Renal cortical epithelial cell (primary cell): ENCODE measurements at regions not wholly inside any gene's neighbourhood (a gene's known extent, or its start where the extent isn't known, plus 50 kb on each side); places are given as distances from the start of the nearest gene placed in this dataset.
"Not testable (repeated sequence)": the region's sequence is repeated elsewhere in the genome, so short reads cannot be mapped to it uniquely, and the experiment has no call there.

Source experiments
- DNase-seq: peaks from one replicate; pipeline ENCODE4 v3.0.0-alpha.2; 2011; ENCODE audit warnings: low read depth

DNA sequence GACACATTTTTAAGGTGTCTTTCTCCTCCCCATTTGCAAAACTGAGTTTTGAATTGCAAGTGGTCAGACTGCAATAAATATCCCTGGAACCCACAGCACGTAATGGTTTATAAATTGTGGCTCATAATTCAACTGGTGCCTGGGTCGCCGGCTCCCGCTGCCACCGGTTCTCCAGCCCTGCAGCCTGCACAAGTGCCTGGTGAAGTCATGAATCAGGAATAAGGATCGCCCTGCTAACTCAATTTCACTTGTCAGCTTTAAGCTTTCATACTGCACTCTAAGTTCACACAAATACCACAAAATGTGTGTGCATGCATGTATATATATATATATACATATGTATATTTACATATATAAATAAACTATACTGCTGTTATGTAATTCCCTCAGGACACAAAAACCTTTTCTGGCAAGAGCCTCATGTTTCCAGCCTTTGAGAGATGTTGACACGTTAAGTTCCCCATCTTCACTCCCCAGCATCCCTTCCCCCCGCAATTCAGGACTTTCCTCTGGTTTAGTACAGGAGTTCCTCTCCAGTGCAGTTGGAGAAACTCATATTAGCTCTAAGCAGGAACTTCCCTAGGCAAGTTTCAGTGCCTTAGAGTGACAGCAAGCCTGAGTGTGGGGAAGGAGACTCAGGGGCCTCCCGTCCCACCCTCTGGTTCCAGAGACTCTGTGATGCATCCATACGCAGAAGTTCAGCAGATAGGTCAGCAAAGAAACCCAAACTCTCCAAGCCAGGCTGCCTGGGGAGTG lies 129.2 kb upstream of the UNC5B start:
- DNase-seq = no peak

DNA sequence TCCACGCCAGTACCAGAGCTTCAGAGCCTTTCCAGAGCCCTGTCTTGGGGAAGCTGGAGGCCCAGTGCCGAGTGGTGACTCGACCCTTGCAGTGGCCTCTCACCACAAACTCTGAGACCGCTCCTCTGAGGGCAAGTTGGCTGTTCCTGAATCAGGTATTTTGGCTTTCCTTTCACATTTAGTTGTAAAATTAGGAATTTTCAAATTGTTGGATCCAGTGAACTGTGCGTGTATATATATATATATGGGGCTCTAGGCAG lies 128.7 kb upstream of the UNC5B start:
- DNase-seq = no peak

DNA sequence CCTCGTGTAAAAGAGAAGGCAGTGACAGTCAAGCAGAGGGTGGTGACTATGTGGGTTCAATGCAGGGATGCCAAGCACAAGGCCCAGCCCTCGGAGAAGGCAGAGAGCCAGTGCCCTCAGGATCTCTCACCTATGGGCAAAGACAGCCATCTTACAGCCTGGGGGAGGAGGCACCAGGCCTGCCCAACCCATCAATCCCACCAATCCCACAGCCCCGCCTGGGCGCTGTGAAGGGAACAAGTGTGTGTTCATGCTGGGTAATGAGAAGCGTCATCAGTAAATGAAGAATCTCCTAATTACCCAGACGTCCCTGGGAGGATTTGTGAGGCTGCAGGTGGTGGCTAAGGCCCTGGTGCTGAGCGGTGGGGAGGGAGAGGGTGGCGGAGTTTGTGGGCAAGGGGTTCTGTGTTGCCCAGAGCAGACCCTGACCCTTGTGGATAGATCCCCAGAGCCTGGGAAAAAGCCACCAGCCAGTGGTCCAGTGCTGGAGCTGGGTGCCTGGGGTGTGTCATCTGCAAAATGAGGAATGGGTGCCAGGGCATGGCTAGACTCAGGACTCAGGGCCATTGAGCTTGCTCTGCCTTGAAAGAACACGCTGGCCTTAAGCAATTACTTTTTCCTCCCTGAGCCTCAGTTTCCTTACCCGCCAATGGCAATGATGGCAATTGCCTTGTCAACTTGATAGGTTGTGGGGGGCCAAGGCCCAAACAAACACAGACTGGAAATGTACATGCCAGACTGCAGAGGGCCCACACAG lies 128.1 kb upstream of the UNC5B start:
- DNase-seq = no peak

DNA sequence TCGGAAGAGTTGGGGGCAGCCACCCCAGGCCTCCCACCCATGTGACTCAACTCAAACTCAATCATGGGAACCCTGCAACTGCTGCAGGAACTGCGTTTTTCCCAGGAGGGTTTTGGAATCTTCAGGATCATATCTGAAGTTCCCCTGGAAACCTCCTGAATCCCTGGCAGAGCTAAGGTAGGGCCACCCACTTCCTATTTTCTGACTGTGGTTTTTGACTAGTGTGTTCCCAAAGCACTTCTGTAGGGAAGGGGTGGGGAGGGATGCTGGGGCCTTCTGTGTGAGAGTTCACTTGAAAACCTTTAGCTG lies 127.6 kb upstream of the UNC5B start:
- DNase-seq = no peak

DNA sequence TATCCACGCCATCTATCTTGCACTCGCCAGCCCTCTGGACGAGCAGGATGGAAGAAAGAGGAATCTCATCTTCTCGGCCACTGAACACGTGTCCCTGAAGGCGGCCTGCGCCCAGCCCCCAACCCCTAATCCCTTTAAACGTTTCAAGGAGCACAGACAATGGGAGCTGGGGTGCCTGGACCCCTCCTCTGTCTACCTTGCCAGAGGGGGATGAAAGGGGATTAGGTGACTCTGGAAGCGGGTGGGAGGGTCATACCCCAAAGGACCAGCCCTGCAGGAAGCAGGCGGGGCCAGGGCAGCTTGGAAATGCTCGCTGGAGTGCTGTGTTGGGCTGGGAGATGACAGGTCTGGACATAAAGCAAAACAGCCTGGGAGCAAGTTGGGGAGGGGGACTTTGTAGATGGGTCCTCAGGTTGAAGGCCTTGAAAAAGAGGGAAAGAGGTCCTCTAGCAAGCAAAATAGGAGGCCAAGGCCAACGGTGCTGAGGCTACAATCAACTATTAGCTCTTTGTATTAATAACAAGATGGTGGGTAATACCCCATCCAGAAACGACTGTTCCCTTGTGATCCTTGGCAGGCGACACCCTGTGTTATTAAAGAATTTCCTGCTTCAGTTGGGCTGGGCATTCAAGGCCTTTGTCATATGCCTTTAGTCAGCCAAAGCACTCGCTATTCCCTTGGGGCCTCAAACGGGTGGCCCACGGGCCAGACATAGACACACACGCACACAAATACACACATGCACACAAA lies 126.5 kb upstream of the UNC5B start:
- no peak for DNase-seq

DNA sequence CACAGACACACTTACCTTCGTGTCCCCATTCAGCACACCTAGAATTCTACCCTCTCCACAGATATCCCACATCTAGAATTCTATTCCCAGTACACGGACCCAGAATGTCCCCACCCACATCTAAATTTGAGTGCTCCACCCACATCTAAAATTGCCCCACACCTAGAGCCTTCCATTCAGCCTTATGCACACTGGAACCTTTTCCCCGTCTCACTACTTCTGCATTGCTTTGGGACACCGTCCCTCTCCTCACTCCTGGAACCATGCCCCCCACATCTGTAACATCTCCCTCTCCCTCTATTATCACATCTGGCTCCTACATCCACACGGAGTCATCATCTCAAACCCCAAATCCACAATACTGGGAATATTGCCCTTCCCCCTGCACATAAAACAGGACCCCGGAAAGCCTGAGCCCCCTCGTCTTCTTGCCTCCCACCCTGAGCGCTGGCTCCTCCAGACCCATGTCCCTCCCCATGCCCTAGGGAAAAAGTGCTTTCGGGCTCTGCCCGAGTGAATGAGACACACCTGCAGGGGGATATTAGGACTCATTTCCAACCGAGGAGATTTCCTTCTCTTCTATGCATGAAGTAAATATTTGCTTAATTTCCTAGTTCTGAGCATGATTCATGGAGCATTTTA lies 125.8 kb upstream of the UNC5B start:
- DNase-seq = no peak

DNA sequence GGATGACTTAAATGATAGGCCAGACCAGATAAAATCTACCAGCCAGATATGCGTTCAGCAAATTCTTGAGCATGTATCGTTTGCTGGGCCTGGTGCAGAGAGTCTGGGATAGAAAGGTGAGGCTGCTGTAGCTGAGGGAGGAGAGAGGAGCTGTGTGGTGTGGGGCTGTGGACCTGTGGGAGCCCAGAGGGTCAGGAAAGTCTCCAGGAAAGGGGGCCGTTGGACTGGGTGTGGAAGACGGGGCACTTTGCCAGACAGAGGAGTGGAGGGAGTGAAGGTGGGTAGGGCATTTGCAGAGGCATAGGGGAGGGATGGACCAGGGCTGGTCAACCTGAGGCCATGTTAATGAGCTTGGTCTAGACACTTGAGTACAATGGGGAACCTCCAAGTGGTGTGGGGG lies 124.7 kb upstream of the UNC5B start:
- DNase-seq = no peak

DNA sequence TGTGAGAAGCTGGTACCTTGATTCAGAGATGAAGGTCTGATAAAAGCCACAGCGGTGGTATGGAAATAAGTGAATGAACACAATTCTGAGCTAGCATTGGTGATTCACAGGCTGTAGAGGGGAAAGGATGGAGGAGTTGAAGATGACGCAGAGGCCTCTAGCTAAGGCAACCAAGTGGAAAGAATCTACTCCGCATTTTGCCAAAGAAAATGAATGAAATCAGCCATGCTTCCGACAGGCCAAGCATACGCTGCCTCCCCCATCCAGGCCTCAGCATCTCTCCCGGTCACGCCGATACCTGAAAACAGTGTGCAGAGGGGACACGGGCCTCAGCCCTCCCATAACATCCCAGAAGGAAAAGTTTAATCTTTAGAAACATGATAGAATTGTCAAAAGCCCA lies 124.3 kb upstream of the UNC5B start:
- peak; percentile 21 for DNase-seq

DNA sequence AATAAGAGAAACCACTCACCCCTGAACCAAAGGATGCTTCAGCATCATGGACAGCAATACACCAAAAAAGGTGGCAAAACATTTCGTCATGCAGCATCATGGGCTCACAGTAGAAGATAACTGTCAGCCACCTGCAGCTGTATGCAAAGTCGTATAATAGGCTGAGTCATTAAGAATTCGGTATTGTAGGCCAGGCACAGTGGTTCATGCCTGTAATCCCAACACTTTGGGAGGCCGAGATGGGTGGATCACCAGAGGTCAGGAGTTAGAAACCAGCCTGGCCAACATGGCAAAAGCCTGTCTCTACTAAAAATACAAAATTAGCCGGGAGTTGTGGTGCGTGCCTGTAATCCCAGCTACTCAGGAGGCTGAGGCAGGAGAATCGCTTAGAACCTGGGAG lies 123.8 kb upstream of the UNC5B start:
- DNase-seq = not testable (repeated sequence)

DNA sequence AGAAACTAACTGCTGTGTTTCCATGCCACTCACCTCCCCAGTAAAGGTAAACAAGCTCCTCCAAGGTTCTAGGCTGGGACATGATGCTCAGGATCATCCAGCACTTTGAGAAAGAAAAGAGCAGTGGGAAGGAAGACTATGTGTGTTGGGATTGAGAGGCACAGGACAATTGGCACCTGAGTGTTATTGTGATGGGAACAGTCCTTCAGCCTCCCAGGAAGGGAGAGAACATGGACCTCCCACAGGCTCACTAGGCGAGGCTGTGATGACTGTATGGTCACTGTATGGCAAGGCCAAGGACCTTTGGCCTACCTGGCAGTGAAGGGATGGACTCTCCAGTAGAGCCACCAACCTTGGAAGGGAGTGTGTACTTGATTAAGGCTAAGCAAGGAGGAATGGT lies 123.2 kb upstream of the UNC5B start:
- no peak for DNase-seq

DNA sequence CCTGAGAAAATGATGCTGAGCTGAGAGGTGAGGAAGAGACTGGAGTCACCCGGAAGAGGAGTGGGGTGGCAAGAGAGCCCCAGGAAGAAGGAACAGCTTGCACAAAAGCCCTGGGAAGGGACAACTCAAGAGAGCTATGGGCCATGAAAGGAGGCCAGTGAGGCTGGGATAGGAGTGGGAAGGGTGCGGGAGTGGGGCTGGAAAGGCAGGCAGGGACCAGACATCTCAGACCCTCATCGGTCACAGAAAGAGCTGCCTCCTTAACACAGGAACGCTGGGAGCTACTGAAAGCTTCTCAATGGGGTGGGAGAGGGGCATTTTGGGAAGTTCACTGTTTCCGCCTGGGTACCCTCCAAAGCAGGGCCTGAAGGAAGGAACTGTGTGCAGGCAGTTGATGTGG lies 122.0 kb upstream of the UNC5B start:
- DNase-seq = no peak

DNA sequence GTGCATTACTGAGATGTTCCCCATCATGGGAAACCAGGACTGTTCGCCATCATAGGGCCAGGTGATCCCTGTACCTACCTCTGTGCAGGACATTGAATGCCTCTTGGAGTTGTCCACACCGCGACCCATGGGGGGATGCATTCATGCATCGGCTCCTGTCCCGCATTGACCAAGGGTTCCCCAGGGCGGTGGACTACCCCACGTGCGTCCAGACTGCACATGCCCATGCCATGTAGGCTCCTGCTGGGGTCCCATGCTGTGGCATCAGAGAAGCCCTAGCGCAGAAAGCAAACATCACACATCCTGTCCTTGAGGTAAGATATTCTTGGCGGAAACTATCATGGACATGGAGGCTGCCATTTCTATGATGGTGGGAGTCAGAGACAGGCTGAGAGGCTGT lies 121.6 kb upstream of the UNC5B start:
- no peak for DNase-seq

DNA sequence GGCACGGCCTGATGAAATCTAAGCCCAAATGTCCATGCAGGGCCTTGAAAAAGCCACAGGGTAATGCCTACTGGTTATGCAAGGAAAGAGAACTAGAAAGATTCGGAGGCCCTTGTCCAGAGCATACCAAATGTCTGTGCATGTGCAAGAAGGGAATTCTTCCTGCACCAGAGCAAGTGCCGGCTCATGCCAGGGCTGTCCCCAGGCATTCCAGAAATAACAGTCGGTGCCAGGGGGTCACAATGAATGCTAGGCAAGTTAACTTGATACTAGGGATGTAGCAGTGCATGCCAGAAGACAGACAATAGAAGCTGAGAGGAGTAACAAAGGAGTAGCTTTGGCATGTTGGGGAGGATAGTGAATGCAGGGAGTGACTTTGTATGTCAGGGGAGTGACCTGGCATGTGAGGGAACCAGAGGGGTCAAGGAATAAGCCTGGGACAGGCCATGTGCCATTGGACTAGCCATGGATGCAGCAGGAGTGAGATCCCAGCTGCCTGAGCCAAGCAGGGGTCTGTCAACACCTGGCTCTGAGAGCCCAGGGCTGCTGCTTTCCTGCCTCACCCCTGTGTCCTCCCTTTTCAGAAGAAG lies 119.5 kb upstream of the UNC5B start:
- DNase-seq = no peak

DNA sequence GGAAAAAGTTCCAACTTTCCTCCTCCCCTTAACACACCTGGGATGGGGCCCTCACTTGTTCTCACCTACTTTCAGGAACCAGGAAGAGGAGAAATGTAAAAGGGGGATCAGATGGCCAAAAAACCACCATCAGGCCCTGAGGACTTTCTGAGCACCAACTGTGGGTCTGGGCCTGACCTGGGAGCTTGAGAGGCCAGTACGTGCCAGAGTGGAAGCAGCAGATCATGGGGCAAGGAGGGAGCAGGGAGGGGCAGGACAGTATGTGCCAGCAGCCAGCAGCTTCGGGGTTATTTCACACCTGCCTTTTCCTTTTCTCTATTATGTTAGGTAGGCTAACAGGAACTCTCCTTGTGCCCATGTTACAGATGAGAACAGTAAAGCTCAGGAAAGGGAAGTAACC lies 118.8 kb upstream of the UNC5B start:
- DNase-seq = no peak

DNA sequence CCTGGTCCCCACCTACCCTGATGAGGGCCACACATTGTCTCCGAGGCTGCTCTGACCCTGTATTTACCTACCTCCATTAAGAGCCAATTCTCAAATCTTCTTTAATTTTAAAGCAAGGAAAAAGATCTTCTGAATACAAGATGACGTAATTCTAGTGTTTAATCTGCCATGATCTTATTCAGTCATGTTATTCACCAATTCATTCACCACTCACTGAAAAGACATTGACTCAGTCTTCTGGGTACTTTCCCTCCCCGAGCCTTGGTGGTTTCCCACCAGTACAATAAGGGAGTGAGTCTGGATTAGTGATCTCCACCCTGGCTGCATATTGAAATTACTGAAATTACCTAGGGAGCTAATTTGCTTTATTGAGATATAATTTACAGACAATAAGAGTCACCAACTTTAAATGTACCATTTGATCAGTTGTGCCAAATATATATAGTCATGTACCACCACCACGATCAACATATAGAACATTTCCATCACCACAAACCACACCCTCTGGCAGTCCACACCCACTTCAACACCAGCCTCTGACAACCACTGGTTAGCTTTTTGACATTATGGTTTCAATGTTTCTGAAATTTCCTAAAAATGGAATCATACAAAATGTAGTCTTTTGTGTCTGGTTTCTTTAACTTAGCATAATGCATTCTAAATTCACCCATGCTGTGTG lies 117.5 kb upstream of the UNC5B start:
- DNase-seq = peak; percentile 6

DNA sequence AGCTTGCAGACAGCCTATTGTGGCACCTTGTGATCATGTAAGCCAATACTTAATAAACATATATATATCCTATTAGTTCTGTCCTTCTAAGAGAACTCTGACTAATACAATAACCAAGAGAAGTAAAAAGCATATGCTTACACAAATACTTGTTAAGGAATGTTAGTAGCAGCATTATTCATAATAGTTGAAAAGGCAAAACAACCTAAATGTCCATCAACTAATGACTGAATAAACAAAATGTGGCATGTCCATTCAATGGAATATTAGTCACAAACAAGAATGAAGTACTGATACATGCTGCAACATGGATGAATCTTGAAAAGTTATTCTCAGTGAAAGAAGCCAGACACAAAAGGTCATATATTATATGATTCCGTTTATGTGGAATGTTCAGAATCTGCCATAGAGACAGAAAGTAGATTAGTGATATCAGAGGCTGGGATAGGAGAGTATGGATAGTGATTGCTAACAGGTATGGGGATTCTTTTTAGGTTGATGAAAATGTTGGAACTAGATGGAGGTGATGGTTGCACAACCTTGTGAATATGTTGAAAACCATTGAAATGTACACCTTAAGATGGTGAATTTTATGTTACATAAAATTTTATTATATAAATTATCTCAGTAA lies 112.5 kb upstream of the UNC5B start:
- no peak for DNase-seq

DNA sequence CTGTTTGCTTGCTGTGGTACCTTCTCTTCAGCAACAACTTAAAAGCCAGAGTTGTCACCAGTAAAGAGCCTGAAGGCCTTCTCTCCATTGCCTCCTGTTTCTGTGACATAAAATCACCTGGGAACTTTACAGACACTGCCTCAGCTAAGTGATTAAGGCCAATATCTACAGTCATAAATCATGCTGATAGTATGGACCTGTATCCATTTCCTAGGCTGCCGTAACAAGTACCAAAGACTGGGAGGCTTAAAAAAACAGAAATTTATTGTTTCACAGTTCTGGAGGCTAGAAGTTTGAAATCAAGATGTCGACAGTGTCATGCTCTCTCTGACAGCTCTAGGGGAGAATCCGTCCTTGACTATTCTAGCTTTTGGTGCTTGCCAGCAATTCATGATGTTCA lies 108.4 kb upstream of the UNC5B start:
- DNase-seq = no peak

DNA sequence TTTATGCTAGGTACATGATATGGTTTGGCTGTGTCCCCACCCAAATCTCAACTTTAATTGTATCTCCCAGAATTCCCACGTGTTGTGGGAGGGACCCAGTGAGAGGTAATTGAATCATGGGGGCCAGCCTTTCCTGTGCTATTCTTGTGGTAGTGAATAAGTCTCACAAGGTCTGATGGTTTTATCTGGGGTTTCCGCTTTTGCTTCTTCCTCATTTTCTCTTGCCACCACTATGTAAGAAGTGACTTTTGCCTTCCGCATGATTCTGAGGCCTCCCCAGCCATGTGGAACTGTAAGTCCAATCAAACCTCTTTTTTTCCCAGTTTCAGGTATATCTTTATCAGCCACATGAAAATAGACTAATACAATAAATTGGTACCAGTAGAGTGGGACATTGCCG lies 106.2 kb upstream of the UNC5B start:
- DNase-seq = not testable (repeated sequence)

DNA sequence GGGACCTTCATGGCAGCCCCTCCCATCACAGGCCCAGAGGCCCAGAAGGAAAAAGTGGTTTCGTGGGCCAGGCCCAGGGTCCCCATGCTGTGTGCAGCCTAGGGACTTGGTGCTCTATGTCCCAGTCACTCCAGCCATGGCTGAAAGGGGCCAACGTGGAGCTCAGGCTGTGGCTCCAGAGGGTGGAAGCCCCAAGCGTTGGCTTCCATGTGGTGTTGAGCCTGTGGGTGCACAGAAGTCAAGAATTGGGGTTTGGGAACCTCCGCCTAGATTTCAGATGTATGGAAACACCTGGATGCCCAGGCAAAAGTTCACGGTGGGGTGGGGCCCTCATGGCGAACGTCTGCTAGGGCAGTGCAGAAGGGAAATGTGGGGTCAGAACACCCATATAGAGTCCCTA lies 105.3 kb upstream of the UNC5B start:
- not testable (repeated sequence) for DNase-seq

DNA sequence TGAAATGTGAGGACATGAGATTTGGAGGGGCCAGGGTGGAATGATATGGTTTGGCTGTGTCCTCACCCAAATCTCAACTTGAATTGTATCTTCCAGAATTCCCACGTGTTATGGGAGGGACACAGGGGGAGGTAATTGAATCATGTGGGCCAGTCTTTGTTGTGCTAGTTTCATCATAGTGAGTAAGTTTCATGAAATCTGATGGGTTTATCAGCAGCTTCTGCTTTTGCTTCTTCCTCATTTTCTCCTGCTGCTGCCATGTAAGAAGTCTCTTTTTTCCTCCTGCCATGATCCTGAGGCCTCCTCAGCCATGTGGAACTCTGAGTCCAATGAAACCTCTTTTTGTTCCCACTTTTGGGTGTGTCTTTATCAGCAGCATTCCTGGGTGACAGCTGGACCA lies 104.3 kb upstream of the UNC5B start:
- DNase-seq = not testable (repeated sequence)

DNA sequence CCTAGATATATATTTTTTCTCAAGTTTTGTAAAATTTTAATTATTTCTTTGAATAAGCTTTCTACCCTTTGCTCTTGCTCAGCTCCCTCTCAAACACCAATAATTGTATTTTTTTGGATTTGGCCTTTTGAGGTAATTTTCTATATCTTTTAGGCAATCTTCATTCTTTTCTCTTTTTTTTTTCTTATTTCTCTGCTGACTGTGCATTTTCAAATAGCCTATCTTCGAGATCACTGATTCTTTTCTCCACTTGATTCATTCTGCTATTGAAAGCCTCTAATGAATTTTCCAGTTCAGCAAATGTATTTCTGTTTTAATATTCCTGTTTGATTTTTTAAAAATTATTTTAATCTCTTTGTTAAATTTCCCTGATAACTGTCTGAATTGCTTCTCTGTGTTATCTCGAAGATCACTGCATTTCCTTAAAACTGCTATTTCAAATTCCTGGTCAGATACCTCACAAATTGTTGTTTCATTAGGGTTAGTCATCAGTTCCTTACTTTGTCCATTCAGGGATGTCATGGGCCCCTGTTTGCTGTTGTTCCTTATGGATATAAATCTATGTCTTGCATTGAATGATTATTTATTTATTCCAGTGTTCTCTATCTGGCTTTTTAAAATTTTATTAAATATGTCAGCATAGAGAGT lies 100.1 kb upstream of the UNC5B start:
- DNase-seq = no peak
